ENCODE measurements at regions not wholly inside any gene's neighbourhood (a gene's known extent, or its start where the extent isn't known, plus 50 kb on each side); places are given as distances from the start of the nearest gene placed in this dataset.

DNA sequence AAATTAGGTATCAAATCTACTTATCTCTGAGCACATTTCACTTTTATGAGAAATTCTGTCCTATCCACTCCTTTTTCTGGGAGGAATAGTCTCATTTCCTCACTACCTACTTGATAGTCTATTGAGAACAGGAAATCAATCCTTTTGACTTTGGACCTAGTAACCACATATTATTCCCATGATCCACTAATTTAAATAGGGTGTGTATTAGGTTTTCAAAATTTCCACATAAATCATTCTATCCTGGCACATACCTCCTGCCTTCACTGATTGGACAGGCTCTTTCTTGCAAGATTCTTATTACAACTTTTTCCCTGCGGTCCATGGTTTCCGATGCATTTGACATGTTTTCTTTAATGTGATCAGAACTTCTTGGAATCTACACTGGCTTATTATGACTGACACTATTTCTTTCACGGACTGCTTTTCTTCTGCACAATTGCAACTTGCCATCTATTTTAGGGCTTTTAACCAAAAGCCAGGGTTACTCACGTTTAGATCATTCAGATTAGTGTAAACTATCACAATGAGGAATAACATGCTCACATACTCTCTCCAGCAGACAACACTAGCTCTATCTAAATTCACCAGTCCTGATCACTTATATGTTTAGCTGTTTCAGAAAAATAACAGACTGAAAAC, 419.9 kb upstream of the SLIT2 start (continued):
- no peak for TF ChIP-seq GATAD2B (conservative IDR thresholded peaks at IDR 0.05; ENCODE audit: low read depth)

DNA sequence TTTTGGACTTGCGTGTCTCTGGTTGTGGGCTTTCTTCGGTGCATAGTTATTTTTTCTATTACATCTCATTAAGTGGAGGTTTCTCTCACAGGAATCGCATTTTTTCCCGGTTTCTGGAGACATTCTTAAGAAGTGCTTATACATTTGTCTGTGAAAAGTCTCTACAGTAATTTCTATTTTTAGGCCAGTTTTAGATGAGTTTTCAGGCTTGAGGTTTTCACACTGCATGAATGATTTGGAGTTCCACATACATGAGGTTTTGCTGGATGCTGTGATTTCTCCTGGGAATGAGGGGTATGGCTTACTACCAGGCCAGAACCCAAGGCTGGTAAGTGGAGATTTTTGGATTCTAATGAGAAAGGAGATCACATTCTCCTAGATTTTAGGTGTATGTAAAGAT, 422.6 kb upstream of the SLIT2 start:
- Histone ChIP-seq H3K27ac (ENCODE audit: control insufficient read depth, insufficient read depth) (no peak overlapping the region), H3K4me1 (ENCODE audit: control insufficient read depth, insufficient read depth, low read length) (no peaks in the 10 kb centered on the region), H4K20me1 (ENCODE audit: control insufficient read depth, insufficient read depth) (no peaks in the 10 kb centered on the region), H3K27me3 (replicated peaks in 1 of 2; ENCODE audit: control insufficient read depth in 2 of 2, insufficient read depth in 2 of 2, low read length in 1 of 2) (no peaks in the 10 kb centered on the region), H3K4me2 (ENCODE audit: control insufficient read depth, insufficient read depth) (no peak overlapping the region), H3K9me3 (replicated peaks; ENCODE audit: control insufficient read depth, insufficient read depth, low read length) (no peaks in the 10 kb centered on the region), H3K4me3 (no peak overlapping the region), H3K79me2 (ENCODE audit: control insufficient read depth, insufficient read depth, low read length) (no peaks in the 10 kb centered on the region), H3K36me3 (ENCODE audit: control insufficient read depth in 2 of 2, insufficient read depth in 2 of 2, low read length in 1 of 2) (no peaks in the 10 kb centered on the region), H2AFZ (ENCODE audit: control insufficient read depth, low read depth, low read length) (no peak overlapping the region), H3K9ac (ENCODE audit: control insufficient read depth, insufficient read depth, low read length) (no peak overlapping the region)
- FAIRE-seq (no peak), DNase-seq (ENCODE audit: low read depth, low spot score) (no peak), ATAC-seq (no peak)
- 15% methylated on average over 4 of the region's 4 CpGs for WGBS (ENCODE audit: insufficient coverage, insufficient replicate concordance, low lambda C conversion rate, missing lambda C conversion rate)
- ChIA-PET POLR2A (no interaction called here), CTCF (no interaction called here), SMC1A (ENCODE audit: uncharacterized antibody, unreplicated experiment) (no interaction called here), RAD21 (ENCODE audit: unreplicated experiment) (no interaction called here)
- in situ Hi-C loops (cut with MboI) (no loop called here), intact Hi-C loops (cut with micrococcal nuclease; ENCODE audit: unreplicated experiment) (no loop called here)
- no TSS peak for BruUV-seq (replicated peaks)
- TF ChIP-seq, protein P1, sequence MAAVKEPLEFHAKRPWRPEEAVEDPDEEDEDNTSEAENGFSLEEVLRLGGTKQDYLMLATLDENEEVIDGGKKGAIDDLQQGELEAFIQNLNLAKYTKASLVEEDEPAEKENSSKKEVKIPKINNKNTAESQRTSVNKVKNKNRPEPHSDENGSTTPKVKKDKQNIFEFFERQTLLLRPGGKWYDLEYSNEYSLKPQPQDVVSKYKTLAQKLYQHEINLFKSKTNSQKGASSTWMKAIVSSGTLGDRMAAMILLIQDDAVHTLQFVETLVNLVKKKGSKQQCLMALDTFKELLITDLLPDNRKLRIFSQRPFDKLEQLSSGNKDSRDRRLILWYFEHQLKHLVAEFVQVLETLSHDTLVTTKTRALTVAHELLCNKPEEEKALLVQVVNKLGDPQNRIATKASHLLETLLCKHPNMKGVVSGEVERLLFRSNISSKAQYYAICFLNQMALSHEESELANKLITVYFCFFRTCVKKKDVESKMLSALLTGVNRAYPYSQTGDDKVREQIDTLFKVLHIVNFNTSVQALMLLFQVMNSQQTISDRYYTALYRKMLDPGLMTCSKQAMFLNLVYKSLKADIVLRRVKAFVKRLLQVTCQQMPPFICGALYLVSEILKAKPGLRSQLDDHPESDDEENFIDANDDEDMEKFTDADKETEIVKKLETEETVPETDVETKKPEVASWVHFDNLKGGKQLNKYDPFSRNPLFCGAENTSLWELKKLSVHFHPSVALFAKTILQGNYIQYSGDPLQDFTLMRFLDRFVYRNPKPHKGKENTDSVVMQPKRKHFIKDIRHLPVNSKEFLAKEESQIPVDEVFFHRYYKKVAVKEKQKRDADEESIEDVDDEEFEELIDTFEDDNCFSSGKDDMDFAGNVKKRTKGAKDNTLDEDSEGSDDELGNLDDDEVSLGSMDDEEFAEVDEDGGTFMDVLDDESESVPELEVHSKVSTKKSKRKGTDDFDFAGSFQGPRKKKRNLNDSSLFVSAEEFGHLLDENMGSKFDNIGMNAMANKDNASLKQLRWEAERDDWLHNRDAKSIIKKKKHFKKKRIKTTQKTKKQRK (IDR thresholded peaks at IDR 0.05; ENCODE audit: low read depth, low read length), result no peak
- TF ChIP-seq NBN (IDR thresholded peaks at IDR 0.05) (no peak), ZBED1 (IDR thresholded peaks at IDR 0.05; ENCODE audit: borderline replicate concordance) (no peak), ESRRA (IDR thresholded peaks at IDR 0.05; ENCODE audit: low read length) (no peak), NFXL1 (IDR thresholded peaks at IDR 0.05; ENCODE audit: borderline replicate concordance) (no peak), NR2C2 (IDR thresholded peaks at IDR 0.05; ENCODE audit: borderline replicate concordance, control insufficient read depth, insufficient read length, low read depth) (no peak), FOXM1 (IDR thresholded peaks at IDR 0.05; ENCODE audit: low read depth, low read length) (no peak), SMARCA5 (IDR thresholded peaks at IDR 0.05) (no peak), SMC3 (IDR thresholded peaks at IDR 0.05; ENCODE audit: borderline replicate concordance, low read length) (no peak)
- TF ChIP-seq, protein P2, sequence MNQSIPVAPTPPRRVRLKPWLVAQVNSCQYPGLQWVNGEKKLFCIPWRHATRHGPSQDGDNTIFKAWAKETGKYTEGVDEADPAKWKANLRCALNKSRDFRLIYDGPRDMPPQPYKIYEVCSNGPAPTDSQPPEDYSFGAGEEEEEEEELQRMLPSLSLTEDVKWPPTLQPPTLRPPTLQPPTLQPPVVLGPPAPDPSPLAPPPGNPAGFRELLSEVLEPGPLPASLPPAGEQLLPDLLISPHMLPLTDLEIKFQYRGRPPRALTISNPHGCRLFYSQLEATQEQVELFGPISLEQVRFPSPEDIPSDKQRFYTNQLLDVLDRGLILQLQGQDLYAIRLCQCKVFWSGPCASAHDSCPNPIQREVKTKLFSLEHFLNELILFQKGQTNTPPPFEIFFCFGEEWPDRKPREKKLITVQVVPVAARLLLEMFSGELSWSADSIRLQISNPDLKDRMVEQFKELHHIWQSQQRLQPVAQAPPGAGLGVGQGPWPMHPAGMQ (IDR thresholded peaks at IDR 0.05; ENCODE audit: borderline replicate concordance), result no peak
- TF ChIP-seq, protein P3, sequence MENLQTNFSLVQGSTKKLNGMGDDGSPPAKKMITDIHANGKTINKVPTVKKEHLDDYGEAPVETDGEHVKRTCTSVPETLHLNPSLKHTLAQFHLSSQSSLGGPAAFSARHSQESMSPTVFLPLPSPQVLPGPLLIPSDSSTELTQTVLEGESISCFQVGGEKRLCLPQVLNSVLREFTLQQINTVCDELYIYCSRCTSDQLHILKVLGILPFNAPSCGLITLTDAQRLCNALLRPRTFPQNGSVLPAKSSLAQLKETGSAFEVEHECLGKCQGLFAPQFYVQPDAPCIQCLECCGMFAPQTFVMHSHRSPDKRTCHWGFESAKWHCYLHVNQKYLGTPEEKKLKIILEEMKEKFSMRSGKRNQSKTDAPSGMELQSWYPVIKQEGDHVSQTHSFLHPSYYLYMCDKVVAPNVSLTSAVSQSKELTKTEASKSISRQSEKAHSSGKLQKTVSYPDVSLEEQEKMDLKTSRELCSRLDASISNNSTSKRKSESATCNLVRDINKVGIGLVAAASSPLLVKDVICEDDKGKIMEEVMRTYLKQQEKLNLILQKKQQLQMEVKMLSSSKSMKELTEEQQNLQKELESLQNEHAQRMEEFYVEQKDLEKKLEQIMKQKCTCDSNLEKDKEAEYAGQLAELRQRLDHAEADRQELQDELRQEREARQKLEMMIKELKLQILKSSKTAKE (IDR thresholded peaks at IDR 0.05; ENCODE audit: low read depth, poor library complexity, severe bottlenecking), result no peak
- TF ChIP-seq, protein P4, sequence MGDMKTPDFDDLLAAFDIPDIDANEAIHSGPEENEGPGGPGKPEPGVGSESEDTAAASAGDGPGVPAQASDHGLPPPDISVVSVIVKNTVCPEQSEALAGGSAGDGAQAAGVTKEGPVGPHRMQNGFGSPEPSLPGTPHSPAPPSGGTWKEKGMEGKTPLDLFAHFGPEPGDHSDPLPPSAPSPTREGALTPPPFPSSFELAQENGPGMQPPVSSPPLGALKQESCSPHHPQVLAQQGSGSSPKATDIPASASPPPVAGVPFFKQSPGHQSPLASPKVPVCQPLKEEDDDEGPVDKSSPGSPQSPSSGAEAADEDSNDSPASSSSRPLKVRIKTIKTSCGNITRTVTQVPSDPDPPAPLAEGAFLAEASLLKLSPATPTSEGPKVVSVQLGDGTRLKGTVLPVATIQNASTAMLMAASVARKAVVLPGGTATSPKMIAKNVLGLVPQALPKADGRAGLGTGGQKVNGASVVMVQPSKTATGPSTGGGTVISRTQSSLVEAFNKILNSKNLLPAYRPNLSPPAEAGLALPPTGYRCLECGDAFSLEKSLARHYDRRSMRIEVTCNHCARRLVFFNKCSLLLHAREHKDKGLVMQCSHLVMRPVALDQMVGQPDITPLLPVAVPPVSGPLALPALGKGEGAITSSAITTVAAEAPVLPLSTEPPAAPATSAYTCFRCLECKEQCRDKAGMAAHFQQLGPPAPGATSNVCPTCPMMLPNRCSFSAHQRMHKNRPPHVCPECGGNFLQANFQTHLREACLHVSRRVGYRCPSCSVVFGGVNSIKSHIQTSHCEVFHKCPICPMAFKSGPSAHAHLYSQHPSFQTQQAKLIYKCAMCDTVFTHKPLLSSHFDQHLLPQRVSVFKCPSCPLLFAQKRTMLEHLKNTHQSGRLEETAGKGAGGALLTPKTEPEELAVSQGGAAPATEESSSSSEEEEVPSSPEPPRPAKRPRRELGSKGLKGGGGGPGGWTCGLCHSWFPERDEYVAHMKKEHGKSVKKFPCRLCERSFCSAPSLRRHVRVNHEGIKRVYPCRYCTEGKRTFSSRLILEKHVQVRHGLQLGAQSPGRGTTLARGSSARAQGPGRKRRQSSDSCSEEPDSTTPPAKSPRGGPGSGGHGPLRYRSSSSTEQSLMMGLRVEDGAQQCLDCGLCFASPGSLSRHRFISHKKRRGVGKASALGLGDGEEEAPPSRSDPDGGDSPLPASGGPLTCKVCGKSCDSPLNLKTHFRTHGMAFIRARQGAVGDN (IDR thresholded peaks at IDR 0.05), result no peak

Data from GM12878 (cell line).